Endodermal cell (in vitro differentiated cells): ENCODE measurements at regions not wholly inside any gene's neighbourhood (a gene's known extent, or its start where the extent isn't known, plus 50 kb on each side); places are given as distances from the start of the nearest gene placed in this dataset.

Experiments used
- DNase-seq: peaks from one replicate; pipeline ENCODE4 v3.0.0-alpha.2; 2017
- H3K27ac ChIP-seq: 2 replicates; pipeline ENCODE4 v1.5.1; 2013; ENCODE audit warnings: mild to moderate bottlenecking, low read depth, low read length, moderate library complexity
- H3K27me3 ChIP-seq: 2 replicates; pipeline ENCODE4 v1.6.1; 2013; ENCODE audit warnings: mild to moderate bottlenecking, low read length, moderate library complexity; ENCODE audit not compliant: insufficient read depth, control insufficient read depth, poor library complexity, severe bottlenecking
- H3K36me3 ChIP-seq: 2 replicates; pipeline ENCODE4 v1.7.0; 2013; ENCODE audit warnings: mild to moderate bottlenecking, low read length, moderate library complexity; ENCODE audit not compliant: control insufficient read depth, insufficient read depth
- H3K4me1 ChIP-seq: one replicate; pipeline ENCODE4 v1.7.0; 2013; ENCODE audit warnings: low read length; ENCODE audit not compliant: control insufficient read depth, insufficient read depth
- H3K4me3 ChIP-seq: 2 replicates; pipeline ENCODE4 v1.5.1; 2013; ENCODE audit warnings: mild to moderate bottlenecking, low read length, moderate library complexity
- H3K9ac ChIP-seq: 2 replicates; pipeline ENCODE4 v1.6.1; 2013; ENCODE audit warnings: mild to moderate bottlenecking, low read length, moderate library complexity; ENCODE audit not compliant: poor library complexity, severe bottlenecking; ENCODE audit errors: extremely low read depth
- H3K9me3 ChIP-seq: 2 replicates; pipeline ENCODE4 v1.6.1; 2013; ENCODE audit warnings: mild to moderate bottlenecking, low read length, moderate library complexity; ENCODE audit not compliant: control insufficient read depth
- H3K27ac Mint-ChIP-seq: 2 replicates; pipeline ENCODE4 v1.8.0; 2020; ENCODE audit warnings: mixed read lengths
- H3K27me3 Mint-ChIP-seq: 2 replicates; pipeline ENCODE4 v1.8.0; 2021; ENCODE audit warnings: mild to moderate bottlenecking, mixed read lengths; ENCODE audit not compliant: insufficient read depth
- H3K36me3 Mint-ChIP-seq: 2 replicates; pipeline ENCODE4 v1.8.0; 2020; ENCODE audit warnings: low read depth, mixed read lengths
- H3K4me1 Mint-ChIP-seq: 2 replicates; pipeline ENCODE4 v1.8.0; 2020; ENCODE audit warnings: mixed read lengths
- H3K4me3 Mint-ChIP-seq: 2 replicates; pipeline ENCODE4 v1.8.0; 2020; ENCODE audit warnings: mild to moderate bottlenecking, moderate library complexity, mixed read lengths
- H3K9me3 Mint-ChIP-seq: 2 replicates; pipeline ENCODE4 v1.8.0; 2020; ENCODE audit warnings: mild to moderate bottlenecking, mixed read lengths
- CTCF ChIP-seq: fragments of 200-600 bp; sonication (generic); conservative IDR thresholded peaks from 2 replicates; pipeline ENCODE4 v1.5.0; 2021; ENCODE audit warnings: antibody characterized with exemption, mild to moderate bottlenecking
- WGBS, 2 experiments: methylation state at CpG; one replicate each; pipeline versions ENCODE4 v1.1.5 to v1.1.7; 2013; ENCODE audit warnings: missing lambda C conversion rate in 2 of 2, mixed read lengths in 1 of 2; ENCODE audit not compliant: insufficient coverage in 1 of 2, insufficient read length in 1 of 2; 5-methylcytosine and 5-hydroxymethylcytosine counted together

GRCh38 chr10:2942938-2943337 lies 124.4 kb upstream of the PFKP start:
- no peak for TF ChIP-seq CTCF
- H3K9me3 Mint-ChIP-seq, result peaks cover 4% of the 10 kb centered on the region
- no peaks in the 10 kb centered on the region for H3K36me3 Mint-ChIP-seq
- H3K4me3 Mint-ChIP-seq, result no peak overlapping the region
- no peak overlapping the region for H3K27ac Mint-ChIP-seq
- Histone ChIP-seq H3K27ac (no peak overlapping the region), H3K27me3 (no peaks in the 10 kb centered on the region), H3K9me3 (no peaks in the 10 kb centered on the region), H3K36me3 (no peaks in the 10 kb centered on the region), H3K4me3 (no peak overlapping the region), H3K9ac (no peak overlapping the region), H3K4me1 (no peaks in the 10 kb centered on the region)
- 60 to 97% methylated on average over 1 to 2 of the region's 3 CpGs for WGBS, 2 experiments
- peaks cover 2% of the 10 kb centered on the region for H3K4me1 Mint-ChIP-seq
- DNase-seq, result no peak
- no peaks in the 10 kb centered on the region for H3K27me3 Mint-ChIP-seq

- Mint-ChIP-seq H3K4me1 (peaks cover 2% of the 10 kb centered on the region), H3K4me3 (no peak overlapping the region), H3K9me3 (no peaks in the 10 kb centered on the region), H3K27ac (no peak overlapping the region), H3K36me3 (no peaks in the 10 kb centered on the region), H3K27me3 (peaks cover 2% of the 10 kb centered on the region)
- Histone ChIP-seq H3K27me3 (no peaks in the 10 kb centered on the region), H3K9ac (no peak overlapping the region), H3K27ac (no peak overlapping the region), H3K4me3 (no peak overlapping the region), H3K36me3 (no peaks in the 10 kb centered on the region), H3K4me1 (no peaks in the 10 kb centered on the region), H3K9me3 (no peaks in the 10 kb centered on the region)
- no peak for DNase-seq
- TF ChIP-seq CTCF, result no peak
- 93 to 96% methylated on average over 3 of the region's 3 CpGs for WGBS, 2 experiments
Measured at GRCh38 chr10:2938869-2939268, 128.5 kb upstream of the PFKP start.

GRCh38 chr10:2936816-2937215 lies 130.5 kb upstream of the PFKP start:
- H3K4me3 ChIP-seq, result no peak overlapping the region
- Mint-ChIP-seq H3K9me3 (no peaks in the 10 kb centered on the region), H3K4me1 (peaks cover 2% of the 10 kb centered on the region), H3K27me3 (peaks cover 2% of the 10 kb centered on the region), H3K36me3 (no peaks in the 10 kb centered on the region), H3K27ac (no peak overlapping the region), H3K4me3 (no peak overlapping the region)
- H3K9me3 ChIP-seq, result no peaks in the 10 kb centered on the region
- TF ChIP-seq CTCF, result no peak
- H3K9ac ChIP-seq, result no peak overlapping the region
- DNase-seq, result no peak
- H3K27me3 ChIP-seq, result no peaks in the 10 kb centered on the region
- no peak overlapping the region for H3K27ac ChIP-seq
- 84 to 96% methylated on average over 4 to 6 of the region's 6 CpGs for WGBS, 2 experiments
- H3K36me3 ChIP-seq, result no peaks in the 10 kb centered on the region
- H3K4me1 ChIP-seq, result no peaks in the 10 kb centered on the region
